Activated naive CD4-positive, alpha-beta T cell treated with anti-CD3 and anti-CD28 coated beads, Interleukin-2, amount 50 U/mL, for 16 hours (primary cell): ENCODE measurements at regions not wholly inside any gene's neighbourhood (a gene's known extent, or its start where the extent isn't known, plus 50 kb on each side); places are given as distances from the start of the nearest gene placed in this dataset.
A peak's percentile ranks its signal among the peaks of the same experiment; 100 is the strongest.
"Not testable (repeated sequence)": the region's sequence is repeated elsewhere in the genome, so short reads cannot be mapped to it uniquely, and the experiment has no call there.

Experiments
- DNase-seq: peaks from one replicate; pipeline ENCODE4 v3.0.0-alpha.2; 2020

GRCh38 chr10:45199205-45199740 lies 116.1 kb downstream of the OR13A1 start:
- no peak for DNase-seq

GRCh38 chr10:45201271-45201670 lies 114.1 kb downstream of the OR13A1 start:
- no peak for DNase-seq

- DNase-seq = no peak
These were observed 113.2 kb downstream of the OR13A1 start for GRCh38 chr10:45202242-45202641.

- no peak for DNase-seq
These were observed 110.2 kb downstream of the OR13A1 start for GRCh38 chr10:45204954-45205775.

- DNase-seq = no peak
These were observed 105.5 kb downstream of the OR13A1 start for GRCh38 chr10:45209888-45210287.

- no peak for DNase-seq
These were observed 103.8 kb downstream of the OR13A1 start for GRCh38 chr10:45211576-45211975.

GRCh38 chr10:45219416-45219815 lies 96.0 kb downstream of the OR13A1 start:
- DNase-seq = no peak

- DNase-seq = no peak
These were observed 94.5 kb downstream of the OR13A1 start for GRCh38 chr10:45220931-45221330.

- no peak for DNase-seq
These were observed 91.1 kb downstream of the OR13A1 start for GRCh38 chr10:45224219-45224841.

GRCh38 chr10:45227042-45227441 lies 88.4 kb downstream of the OR13A1 start:
- DNase-seq = no peak

- no peak for DNase-seq
These were observed 88.0 kb downstream of the OR13A1 start for GRCh38 chr10:45227456-45227855.

GRCh38 chr10:45229823-45230222 lies 85.6 kb downstream of the OR13A1 start:
- no peak for DNase-seq

GRCh38 chr10:45235260-45235769 lies 80.1 kb downstream of the OR13A1 start:
- DNase-seq = peak; percentile 57

GRCh38 chr10:45235798-45236220 lies 79.6 kb downstream of the OR13A1 start:
- no peak for DNase-seq

GRCh38 chr10:45238896-45239295 lies 76.5 kb downstream of the OR13A1 start:
- DNase-seq = no peak

GRCh38 chr10:45239642-45240041 lies 75.8 kb downstream of the OR13A1 start:
- DNase-seq = no peak

GRCh38 chr10:45241865-45242520 lies 73.4 kb downstream of the OR13A1 start:
- no peak for DNase-seq

- DNase-seq = no peak
These were observed 72.1 kb downstream of the OR13A1 start for GRCh38 chr10:45243261-45243660.

- no peak for DNase-seq
These were observed 68.9 kb downstream of the OR13A1 start for GRCh38 chr10:45246522-45246921.

- no peak for DNase-seq
These were observed 65.3 kb downstream of the OR13A1 start for GRCh38 chr10:45249978-45250693.

GRCh38 chr10:45250694-45251075 lies 64.7 kb downstream of the OR13A1 start:
- DNase-seq = not testable (repeated sequence)
